Neutrophil (primary cell): ENCODE measurements at regions not wholly inside any gene's neighbourhood (a gene's known extent, or its start where the extent isn't known, plus 50 kb on each side); places are given as distances from the start of the nearest gene placed in this dataset.
"Not testable (repeated sequence)": the region's sequence is repeated elsewhere in the genome, so short reads cannot be mapped to it uniquely, and the experiment has no call there.

Experiments used
- H3K27ac ChIP-seq: fragments of 200-600 bp; sonication (generic); 2 replicates; pipeline ENCODE4 v1.5.1; 2016; ENCODE audit warnings: mild to moderate bottlenecking, moderate library complexity
- H3K27me3 ChIP-seq: fragments of 200-600 bp; sonication (generic); 2 replicates; pipeline ENCODE4 v1.6.0; 2016; ENCODE audit warnings: mild to moderate bottlenecking
- H3K36me3 ChIP-seq: fragments of 200-600 bp; sonication (generic); 2 replicates; pipeline ENCODE4 v1.5.1; 2017
- H3K4me1 ChIP-seq, 2 experiments: fragments of 200-600 bp in 1 of 2; sonication (generic) in 1 of 2; 1 replicate in 1 of 2; 2 replicates in 1 of 2; pipeline versions ENCODE4 v1.5.1 to v1.6.1; 2013 to 2016; ENCODE audit warnings: low read depth in 1 of 2, low read length in 1 of 2, mild to moderate bottlenecking in 1 of 2, moderate library complexity in 1 of 2; ENCODE audit not compliant: control insufficient read depth in 1 of 2, insufficient read depth in 1 of 2
- H3K4me3 ChIP-seq, 2 experiments: fragments of 200-600 bp in 1 of 2; sonication (generic) in 1 of 2; 1 replicate in 1 of 2; 2 replicates in 1 of 2; pipeline ENCODE4 v1.5.1; 2013 to 2016; ENCODE audit warnings: low read depth in 1 of 2, low read length in 1 of 2, mild to moderate bottlenecking in 1 of 2, moderate library complexity in 1 of 2
- H3K9me3 ChIP-seq: fragments of 200-600 bp; sonication (generic); 2 replicates; pipeline ENCODE4 v1.5.1; 2016
- CTCF ChIP-seq: fragments of 200-600 bp; sonication (generic); IDR thresholded peaks from 2 replicates; pipeline ENCODE4 v1.5.1; 2016; ENCODE audit warnings: antibody characterized with exemption

DNA sequence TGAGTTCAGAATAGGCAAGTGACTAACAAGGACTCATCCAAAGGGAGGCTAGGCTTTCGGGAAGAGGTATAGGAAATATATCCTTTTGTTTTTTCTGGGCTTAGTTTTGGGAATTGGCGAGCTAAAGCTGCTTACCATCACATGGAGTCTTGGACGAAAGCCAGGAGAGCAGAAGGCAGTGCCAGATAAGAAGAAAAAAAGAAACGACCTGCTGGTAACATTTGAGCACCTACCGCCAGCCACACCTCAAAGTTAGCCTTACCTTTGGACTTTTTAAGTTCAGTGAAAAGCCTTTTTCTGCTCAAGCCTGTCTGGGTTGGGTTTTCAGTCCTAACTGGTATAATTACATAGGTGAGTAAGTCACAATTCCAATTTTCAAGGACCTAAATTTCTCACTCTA is 85.1 kb upstream of the LCORL start:
- no peak for TF ChIP-seq CTCF
- no peaks in the 10 kb centered on the region for H3K4me1 ChIP-seq
- H3K27me3 ChIP-seq, result no peaks in the 10 kb centered on the region
- no peaks in the 10 kb centered on the region for H3K9me3 ChIP-seq
- H3K36me3 ChIP-seq, result no peaks in the 10 kb centered on the region
- no peak overlapping the region for H3K4me3 ChIP-seq
- H3K27ac ChIP-seq, result no peak overlapping the region

- H3K9me3 ChIP-seq, result no peaks in the 10 kb centered on the region
- no peaks in the 10 kb centered on the region for H3K36me3 ChIP-seq
- no peak for TF ChIP-seq CTCF
- no peak overlapping the region for H3K27ac ChIP-seq
- H3K4me1 ChIP-seq, result no peaks in the 10 kb centered on the region
- no peaks in the 10 kb centered on the region for H3K27me3 ChIP-seq
- no peak overlapping the region for H3K4me3 ChIP-seq
Measured at GRCh38 chr4:18105030-18106011, 83.8 kb upstream of the LCORL start.

GRCh38 chr4:18103876-18104605 is 82.5 kb upstream of the LCORL start:
- Histone ChIP-seq H3K4me1 (no peaks in the 10 kb centered on the region), H3K9me3 (no peaks in the 10 kb centered on the region), H3K4me3 (no peak overlapping the region), H3K27me3 (no peaks in the 10 kb centered on the region), H3K27ac (no peak overlapping the region), H3K36me3 (no peaks in the 10 kb centered on the region)
- no peak for TF ChIP-seq CTCF

DNA sequence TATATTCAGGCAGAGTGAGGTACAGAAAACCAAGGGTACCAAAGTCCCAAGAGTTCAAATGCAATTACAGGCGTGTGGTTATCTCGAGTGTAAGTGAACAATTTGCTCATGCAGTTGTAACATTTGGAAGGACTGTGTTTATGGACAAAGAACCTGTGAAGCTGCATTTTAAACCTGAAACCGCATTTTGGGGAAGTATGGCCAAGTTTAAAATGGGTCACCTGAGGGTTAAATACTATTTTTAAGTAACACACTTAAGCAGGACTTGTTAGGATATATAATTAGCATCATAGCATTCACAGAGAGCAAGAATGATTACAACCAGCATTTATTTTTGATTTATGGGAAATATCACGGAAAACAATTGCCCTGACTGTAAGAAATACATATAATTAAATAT is 79.1 kb upstream of the LCORL start:
- no peak for TF ChIP-seq CTCF
- Histone ChIP-seq H3K27ac (no peak overlapping the region), H3K27me3 (no peaks in the 10 kb centered on the region), H3K4me1 (no peaks in the 10 kb centered on the region), H3K9me3 (no peaks in the 10 kb centered on the region), H3K4me3 (no peak overlapping the region), H3K36me3 (no peaks in the 10 kb centered on the region)

- not testable (repeated sequence) for H3K4me3 ChIP-seq, H3K36me3 ChIP-seq, H3K27me3 ChIP-seq, H3K27ac ChIP-seq, H3K9me3 ChIP-seq, H3K4me1 ChIP-seq
Measured at GRCh38 chr4:18090447-18090846, 68.9 kb upstream of the LCORL start.

- no peaks in the 10 kb centered on the region for H3K9me3 ChIP-seq
- no peak for TF ChIP-seq CTCF
- H3K27ac ChIP-seq, result no peak overlapping the region
- no peaks in the 10 kb centered on the region for H3K36me3 ChIP-seq
- no peaks in the 10 kb centered on the region for H3K27me3 ChIP-seq
- no peaks in the 10 kb centered on the region for H3K4me1 ChIP-seq
- H3K4me3 ChIP-seq, result no peak overlapping the region
Measured at GRCh38 chr4:18082236-18082635, 60.7 kb upstream of the LCORL start.
